Gastrocnemius medialis (tissue), 4 donors: ENCODE measurements at regions not wholly inside any gene's neighbourhood (a gene's known extent, or its start where the extent isn't known, plus 50 kb on each side); places are given as distances from the start of the nearest gene placed in this dataset.

ENCODE experiments used
- ATAC-seq, 2 donors: fragments of 150-250 bp; one replicate each; pipeline ENCODE4 v1.9.1; 2016
- DNase-seq, 2 donors: peaks; one replicate each; pipeline ENCODE4 v3.0.0-alpha.2; 2019
- H3K27ac ChIP-seq, 4 donors: fragments of 200-600 bp; sonication (generic); 1 replicate in 1 of 4; 2 replicates in 3 of 4; pipeline ENCODE4 v1.5.1; 2016 to 2018; ENCODE audit warnings: mild to moderate bottlenecking in 2 of 4, moderate library complexity in 1 of 4
- H3K27me3 ChIP-seq, 3 donors: fragments of 200-600 bp; sonication (generic) in 2 of 3; 1 replicate in 1 of 3; 2 replicates in 2 of 3; pipeline versions ENCODE4 v1.5.1 to v1.6.0; 2016 to 2019; ENCODE audit warnings: mild to moderate bottlenecking in 1 of 3, moderate library complexity in 1 of 3
- H3K36me3 ChIP-seq, 2 donors: fragments of 200-600 bp; sonication (generic) in 1 of 2; one replicate each; pipeline ENCODE4 v1.5.1; 2017 to 2018
- H3K4me1 ChIP-seq, 2 donors: fragments of 200-600 bp; sonication (generic) in 1 of 2; one replicate each; pipeline ENCODE4 v1.5.1; 2016 to 2017; ENCODE audit warnings: mild to moderate bottlenecking in 2 of 2
- H3K4me3 ChIP-seq, 4 donors: fragments of 200-600 bp; sonication (generic) in 3 of 4; 1 replicate in 1 of 4; 2 replicates in 3 of 4; pipeline ENCODE4 v1.5.1; 2016 to 2019; ENCODE audit warnings: mild to moderate bottlenecking in 2 of 4
- H3K9me3 ChIP-seq, 3 donors: fragments of 200-600 bp; sonication (generic) in 2 of 3; 1 replicate in 1 of 3; 2 replicates in 2 of 3; pipeline ENCODE4 v1.5.1; 2016 to 2019
- POLR2A ChIP-seq, 2 donors: fragments of 450-650 bp; IDR thresholded peaks; one replicate each; pipeline ENCODE4 v1.6.1; 2017; ENCODE audit warnings: antibody characterized with exemption in 2 of 2, mild to moderate bottlenecking in 2 of 2, moderate library complexity in 2 of 2
- in situ Hi-C, 4 donors: fragments of 200-750 bp; cut with MboI; loops; one replicate each; pipeline versions ENCODE4 v1.15.0 to v1.8.0; 2017; ENCODE audit warnings: low sequenced_read_pairs in 4 of 4
- intact Hi-C: fragments of 100-400 bp; cut with DNase I; formaldehyde crosslinking; loops from one replicate; pipeline ENCODE4 v1.15.1; 2023; ENCODE audit warnings: low total_unique reads
- TF ChIP-seq, protein P1 (sequence below), 5 experiments: fragments of 450-650 bp in 3 of 5; fragments of 200-600 bp in 2 of 5; sonication (generic) in 2 of 5; IDR thresholded peaks in 4 of 5; conservative IDR thresholded peaks in 1 of 5; 1 replicate in 4 of 5; 2 replicates in 1 of 5; pipeline ENCODE4 v1.5.1; 2016 to 2019; ENCODE audit warnings: antibody characterized with exemption in 5 of 5, mild to moderate bottlenecking in 3 of 5, moderate library complexity in 3 of 5

DNA sequence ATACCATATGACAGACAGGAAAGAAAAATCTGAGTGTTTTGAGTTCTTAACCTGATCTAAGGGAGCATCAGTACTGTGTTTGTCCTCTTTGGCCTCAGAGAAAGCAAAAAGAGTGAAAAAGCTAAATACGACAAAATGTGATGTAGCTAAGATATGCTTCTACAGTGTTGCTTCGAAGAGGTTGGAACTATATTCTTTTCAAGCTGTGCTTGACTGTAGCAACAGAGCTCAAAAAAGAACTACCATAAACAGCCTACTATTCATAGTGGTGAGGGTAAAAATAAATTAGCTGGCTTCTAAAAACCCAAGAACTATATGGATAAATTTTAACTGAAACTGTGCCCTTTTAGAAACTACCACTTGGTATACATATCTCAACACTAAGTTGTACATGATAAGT, 881.8 kb upstream of the PCDH10 start:
- H3K36me3 ChIP-seq, result no peaks in the 10 kb centered on the region
- H3K9me3 ChIP-seq, result no peaks in the 10 kb centered on the region
- H3K4me1 ChIP-seq, result no peaks in the 10 kb centered on the region
- intact Hi-C loops, result no loop called here
- in situ Hi-C loops, result no loop called here
- ATAC-seq, result no peak
- no peak overlapping the region for H3K27ac ChIP-seq
- no peak for DNase-seq
- no peak overlapping the region for H3K4me3 ChIP-seq
- no peaks in the 10 kb centered on the region for H3K27me3 ChIP-seq
- TF ChIP-seq POLR2A (IDR thresholded peaks at IDR 0.05), result no peak
- TF ChIP-seq, protein P1, sequence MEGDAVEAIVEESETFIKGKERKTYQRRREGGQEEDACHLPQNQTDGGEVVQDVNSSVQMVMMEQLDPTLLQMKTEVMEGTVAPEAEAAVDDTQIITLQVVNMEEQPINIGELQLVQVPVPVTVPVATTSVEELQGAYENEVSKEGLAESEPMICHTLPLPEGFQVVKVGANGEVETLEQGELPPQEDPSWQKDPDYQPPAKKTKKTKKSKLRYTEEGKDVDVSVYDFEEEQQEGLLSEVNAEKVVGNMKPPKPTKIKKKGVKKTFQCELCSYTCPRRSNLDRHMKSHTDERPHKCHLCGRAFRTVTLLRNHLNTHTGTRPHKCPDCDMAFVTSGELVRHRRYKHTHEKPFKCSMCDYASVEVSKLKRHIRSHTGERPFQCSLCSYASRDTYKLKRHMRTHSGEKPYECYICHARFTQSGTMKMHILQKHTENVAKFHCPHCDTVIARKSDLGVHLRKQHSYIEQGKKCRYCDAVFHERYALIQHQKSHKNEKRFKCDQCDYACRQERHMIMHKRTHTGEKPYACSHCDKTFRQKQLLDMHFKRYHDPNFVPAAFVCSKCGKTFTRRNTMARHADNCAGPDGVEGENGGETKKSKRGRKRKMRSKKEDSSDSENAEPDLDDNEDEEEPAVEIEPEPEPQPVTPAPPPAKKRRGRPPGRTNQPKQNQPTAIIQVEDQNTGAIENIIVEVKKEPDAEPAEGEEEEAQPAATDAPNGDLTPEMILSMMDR (IDR thresholded peaks at IDR 0.05 in 4 of 5, conservative IDR thresholded peaks at IDR 0.05 in 1 of 5), result no peak

DNA sequence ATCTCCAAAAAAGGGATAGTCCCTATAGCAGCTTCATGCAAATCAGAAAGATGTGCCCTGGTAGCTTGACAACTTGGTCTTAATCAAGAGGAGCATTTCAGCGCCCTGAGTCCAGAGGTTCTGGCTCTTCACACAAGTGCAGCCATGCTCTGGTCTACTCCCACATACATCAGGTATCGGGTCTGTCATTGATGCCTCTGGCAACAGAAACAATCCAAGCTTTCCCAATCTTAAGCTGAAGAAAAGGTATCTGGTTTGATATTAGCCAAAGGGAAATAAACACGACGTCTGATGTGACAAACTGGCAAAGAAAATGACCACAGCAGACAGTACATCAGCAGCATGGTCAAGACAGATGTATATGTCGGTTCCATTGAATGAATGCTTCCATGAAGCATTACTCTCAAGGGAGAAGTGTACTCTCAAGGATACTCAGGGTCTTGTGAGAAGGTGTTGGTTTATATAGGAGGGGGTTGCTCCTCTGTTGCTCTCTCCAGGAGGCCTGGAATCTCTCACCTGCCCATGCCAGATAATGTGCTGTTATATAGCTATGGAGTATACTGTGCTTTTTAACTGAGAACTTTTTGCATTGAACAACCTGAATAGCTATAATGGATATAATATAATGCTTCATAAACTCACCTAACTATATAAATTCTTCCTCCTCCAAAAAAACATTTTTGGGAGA, 879.6 kb upstream of the PCDH10 start:
- in situ Hi-C loops, result no loop called here
- ATAC-seq (no peak), DNase-seq (no peak)
- Histone ChIP-seq H3K9me3 (no peaks in the 10 kb centered on the region), H3K36me3 (no peaks in the 10 kb centered on the region), H3K27me3 (no peaks in the 10 kb centered on the region), H3K4me3 (no peak overlapping the region), H3K4me1 (no peaks in the 10 kb centered on the region), H3K27ac (no peak overlapping the region)
- no peak for TF ChIP-seq POLR2A (IDR thresholded peaks at IDR 0.05)
- TF ChIP-seq, protein P1 (IDR thresholded peaks at IDR 0.05 in 4 of 5, conservative IDR thresholded peaks at IDR 0.05 in 1 of 5), result no peak
- intact Hi-C loops, result no loop called here

DNA sequence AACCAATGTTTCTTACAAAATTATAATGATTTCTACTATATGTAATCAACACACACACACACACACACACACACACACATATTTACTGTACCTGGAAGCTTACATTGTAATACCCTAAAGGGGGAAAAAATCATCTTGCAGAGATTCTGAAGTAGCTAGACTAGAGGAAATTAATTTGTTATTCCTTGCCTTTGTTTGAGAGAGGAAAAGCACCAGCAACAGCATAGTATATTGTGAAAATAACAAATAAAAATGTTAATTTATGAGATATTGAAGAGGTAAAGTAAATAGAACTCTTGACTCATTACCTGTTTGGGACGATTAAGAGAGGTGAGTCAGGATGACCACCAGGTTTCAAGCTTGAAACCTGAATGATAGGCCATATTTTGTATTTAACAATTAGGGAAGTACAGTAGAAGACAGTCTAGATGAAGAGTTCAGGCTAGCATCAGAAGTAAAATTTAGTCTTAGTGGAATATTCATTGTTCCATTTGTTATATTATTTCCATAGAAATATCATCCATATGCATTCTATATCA, 873.4 kb upstream of the PCDH10 start:
- intact Hi-C loops (no loop called here), in situ Hi-C loops (no loop called here)
- H3K27me3 ChIP-seq, result no peaks in the 10 kb centered on the region
- H3K4me1 ChIP-seq, result no peaks in the 10 kb centered on the region
- no peak overlapping the region for H3K4me3 ChIP-seq
- ATAC-seq, result no peak
- DNase-seq, result no peak
- H3K9me3 ChIP-seq, result no peaks in the 10 kb centered on the region
- H3K36me3 ChIP-seq, result no peaks in the 10 kb centered on the region
- H3K27ac ChIP-seq, result no peak overlapping the region
- TF ChIP-seq POLR2A (IDR thresholded peaks at IDR 0.05), result no peak
- TF ChIP-seq, protein P1 (IDR thresholded peaks at IDR 0.05 in 4 of 5, conservative IDR thresholded peaks at IDR 0.05 in 1 of 5), result no peak

DNA sequence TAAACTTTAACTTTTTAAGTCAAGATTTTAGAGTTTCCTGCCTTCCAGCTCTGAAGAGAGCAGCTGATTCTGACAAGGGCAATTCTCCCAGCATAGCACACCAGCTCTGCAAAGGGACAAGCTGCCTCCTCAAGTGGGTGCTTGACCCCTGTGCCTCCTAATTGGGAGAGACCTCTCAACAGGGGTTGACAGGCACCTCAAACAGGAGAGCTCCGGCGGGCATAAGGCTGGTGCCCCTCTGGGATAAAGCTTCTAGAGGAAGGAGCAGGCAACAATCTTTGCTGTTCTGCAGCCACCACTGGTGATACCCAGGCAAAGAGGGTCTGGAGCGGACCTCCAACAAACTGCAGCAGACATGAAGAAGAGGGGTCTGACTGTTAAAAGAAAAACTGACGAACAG, 872.9 kb upstream of the PCDH10 start:
- no peaks in the 10 kb centered on the region for H3K36me3 ChIP-seq
- intact Hi-C loops, result no loop called here
- no peak overlapping the region for H3K27ac ChIP-seq
- H3K27me3 ChIP-seq, result no peaks in the 10 kb centered on the region
- in situ Hi-C loops, result no loop called here
- ATAC-seq (no peak), DNase-seq (no peak)
- no peak overlapping the region for H3K4me3 ChIP-seq
- TF ChIP-seq POLR2A (IDR thresholded peaks at IDR 0.05), result no peak
- TF ChIP-seq, protein P1 (IDR thresholded peaks at IDR 0.05 in 4 of 5, conservative IDR thresholded peaks at IDR 0.05 in 1 of 5), result no peak
- no peaks in the 10 kb centered on the region for H3K9me3 ChIP-seq
- no peaks in the 10 kb centered on the region for H3K4me1 ChIP-seq

DNA sequence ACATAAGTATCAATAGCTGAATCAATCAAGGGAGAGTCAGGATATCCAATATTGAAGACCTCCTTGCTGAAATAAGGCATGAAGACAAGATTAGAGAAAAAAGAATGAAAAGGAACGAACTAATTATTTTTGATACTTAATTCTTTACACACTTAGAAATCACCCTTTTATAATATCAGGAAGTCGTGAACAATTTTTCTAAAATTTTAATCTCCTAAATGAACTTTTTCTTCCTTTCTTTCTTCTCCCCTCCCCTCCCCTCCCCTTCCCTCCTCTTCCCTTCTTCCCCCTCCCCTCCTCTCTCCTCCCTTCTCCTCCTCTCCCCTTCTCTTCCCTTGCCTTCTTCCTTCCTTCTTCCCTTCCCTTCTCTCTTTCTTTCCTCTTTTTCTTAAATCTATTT, 872.1 kb upstream of the PCDH10 start:
- Histone ChIP-seq H3K9me3 (no peaks in the 10 kb centered on the region), H3K27me3 (no peaks in the 10 kb centered on the region), H3K27ac (no peak overlapping the region), H3K36me3 (no peaks in the 10 kb centered on the region), H3K4me1 (no peaks in the 10 kb centered on the region), H3K4me3 (no peak overlapping the region)
- intact Hi-C loops, result no loop called here
- TF ChIP-seq POLR2A (IDR thresholded peaks at IDR 0.05), result no peak
- ATAC-seq, result no peak
- in situ Hi-C loops, result no loop called here
- DNase-seq, result no peak
